Kidney (tissue), 13 donors: ENCODE measurements at regions not wholly inside any gene's neighbourhood (a gene's known extent, or its start where the extent isn't known, plus 50 kb on each side); places are given as distances from the start of the nearest gene placed in this dataset.

Source experiments
- DNase-seq, 5 donors: peaks; one replicate each; pipeline ENCODE4 v3.0.0-alpha.2; 2013 to 2020
- FAIRE-seq: peaks from 2 replicates; lab custom pipeline; 2012; peaks lifted over from hg19 to GRCh38; lab: Jason Lieb, UNC
- H3K27ac ChIP-seq, 2 donors: one replicate each; pipeline ENCODE4 v1.7.0; 2013; ENCODE audit warnings: low read depth in 2 of 2, low read length in 2 of 2, inconsistent platforms in 1 of 2
- H3K27me3 ChIP-seq: one replicate; pipeline ENCODE4 v1.7.1; 2013; ENCODE audit warnings: low read length, inconsistent platforms; ENCODE audit not compliant: control insufficient read depth, insufficient read depth
- H3K36me3 ChIP-seq, 3 donors: one replicate each; pipeline versions ENCODE4 v1.7.0 to v1.7.1; 2013; ENCODE audit warnings: low read length in 3 of 3, control low read depth in 1 of 3, inconsistent platforms in 1 of 3; ENCODE audit not compliant: insufficient read depth in 3 of 3, control insufficient read depth in 2 of 3
- H3K4me1 ChIP-seq, 3 donors: one replicate each; pipeline versions ENCODE4 v1.7.0 to v1.7.1; 2013; ENCODE audit warnings: low read length in 3 of 3, inconsistent platforms in 1 of 3, low read depth in 1 of 3; ENCODE audit not compliant: control insufficient read depth in 2 of 3, insufficient read depth in 2 of 3
- H3K4me3 ChIP-seq, 3 donors: one replicate each; pipeline versions ENCODE4 v1.7.0 to v1.8.1; 2013; ENCODE audit warnings: low read length in 3 of 3, control low read depth in 1 of 3, inconsistent platforms in 1 of 3
- H3K9ac ChIP-seq, 3 donors: one replicate each; pipeline versions ENCODE4 v1.7.0 to v1.7.1; 2013; ENCODE audit warnings: low read length in 3 of 3, control low read depth in 1 of 3, inconsistent platforms in 1 of 3
- H3K9me3 ChIP-seq, 3 donors: one replicate each; pipeline versions ENCODE4 v1.7.0 to v1.7.1; 2013; ENCODE audit warnings: low read length in 3 of 3, control low read depth in 1 of 3, inconsistent platforms in 1 of 3; ENCODE audit not compliant: control insufficient read depth in 2 of 3, insufficient read depth in 1 of 3
- CTCF ChIP-seq: IDR thresholded peaks from 3 replicates; pipeline ENCODE4 v1.5.1; 2012; ENCODE audit warnings: mild to moderate bottlenecking, moderate library complexity, borderline replicate concordance; ENCODE audit not compliant: insufficient read depth; ENCODE audit errors: extremely low read depth
- intact Hi-C: fragments of 100-400 bp; cut with DNase I; formaldehyde crosslinking; loops from one replicate; pipeline ENCODE4 v1.11.1; 2022
- donor health status: control.
- donor health status: control.
- donor health status: control.
- donor health status: control.
- donor health status: control.
- donor health status: DM: yes; HTN: yes; CAD: no.
- donor health status: Normal renal cell carcinoma (clear cell type).

- no peak overlapping the region for H3K4me3 ChIP-seq
- no peaks in the 10 kb centered on the region for H3K36me3 ChIP-seq
- TF ChIP-seq CTCF, result no peak
- FAIRE-seq (no peak), DNase-seq (no peak)
- intact Hi-C loops, result no loop called here
- H3K27me3 ChIP-seq, result no peaks in the 10 kb centered on the region
- H3K9ac ChIP-seq, result no peak overlapping the region
- no peaks in the 10 kb centered on the region for H3K9me3 ChIP-seq
- no peaks in the 10 kb centered on the region for H3K4me1 ChIP-seq
- no peak overlapping the region for H3K27ac ChIP-seq
These were observed 76.9 kb upstream of the ITGB1 start for GRCh38 chr10:33034931-33035330.

GRCh38 chr10:33032654-33033151, 74.7 kb upstream of the ITGB1 start:
- no peak for DNase-seq
- Histone ChIP-seq H3K27ac (no peak overlapping the region), H3K9me3 (no peaks in the 10 kb centered on the region), H3K36me3 (no peaks in the 10 kb centered on the region), H3K27me3 (no peaks in the 10 kb centered on the region), H3K4me3 (no peak overlapping the region), H3K9ac (no peak overlapping the region), H3K4me1 (no peaks in the 10 kb centered on the region)
- no peak for FAIRE-seq
- no peak for TF ChIP-seq CTCF
- intact Hi-C loops, result no loop called here

- no peak for TF ChIP-seq CTCF
- no peaks in the 10 kb centered on the region for H3K36me3 ChIP-seq
- DNase-seq, result no peak
- H3K4me1 ChIP-seq, result no peaks in the 10 kb centered on the region
- no peaks in the 10 kb centered on the region for H3K27me3 ChIP-seq
- H3K9me3 ChIP-seq, result no peaks in the 10 kb centered on the region
- no peak for FAIRE-seq
- H3K9ac ChIP-seq, result no peak overlapping the region
- no peak overlapping the region for H3K27ac ChIP-seq
- no peak overlapping the region for H3K4me3 ChIP-seq
- intact Hi-C loops, result no loop called here
These were observed 74.0 kb upstream of the ITGB1 start for GRCh38 chr10:33031815-33032653.
